ENCODE measurements at regions not wholly inside any gene's neighbourhood (a gene's known extent, or its start where the extent isn't known, plus 50 kb on each side); places are given as distances from the start of the nearest gene placed in this dataset.
A peak's percentile ranks its signal among the peaks of the same experiment; 100 is the strongest.

- ATAC-seq (no peak), DNase-seq (no peak)
- intact Hi-C loops (cut with DNase I, micrococcal nuclease): no loop called here
These were observed 52.4 kb upstream of the UPP2 start for GRCh38 chr2:158049129-158049855.

GRCh38 chr2:158048327-158048726 lies 53.3 kb upstream of the UPP2 start:
- DNase-seq (no peak), ATAC-seq (no peak)
- intact Hi-C loops (cut with DNase I, micrococcal nuclease): no loop called here

GRCh38 chr2:158047156-158047611 lies 54.5 kb upstream of the UPP2 start:
- ATAC-seq: no peak
- DNase-seq: no peak
- intact Hi-C loops (cut with DNase I, micrococcal nuclease): no loop called here

- ATAC-seq (no peak), DNase-seq (no peak)
- intact Hi-C loops (cut with DNase I, micrococcal nuclease): no loop called here
These were observed 55.4 kb upstream of the UPP2 start for GRCh38 chr2:158046121-158046880.

GRCh38 chr2:158045362-158045761 lies 56.3 kb upstream of the UPP2 start:
- peak; percentile 96 for ATAC-seq
- intact Hi-C loops (cut with DNase I, micrococcal nuclease): no loop called here
- peak in 1 of 2 donors; percentile 18 for DNase-seq

- intact Hi-C loops (cut with DNase I, micrococcal nuclease): no loop called here
- ATAC-seq (no peak), DNase-seq (no peak)
These were observed 58.3 kb upstream of the UPP2 start for GRCh38 chr2:158043181-158043948.

GRCh38 chr2:158042666-158043065 lies 59.0 kb upstream of the UPP2 start:
- intact Hi-C loops (cut with DNase I, micrococcal nuclease): no loop called here
- DNase-seq: no peak
- ATAC-seq: no peak

- intact Hi-C loops (cut with DNase I, micrococcal nuclease): no loop called here
- DNase-seq: no peak
- ATAC-seq: no peak
These were observed 59.4 kb upstream of the UPP2 start for GRCh38 chr2:158042245-158042644.

- intact Hi-C loops (cut with DNase I, micrococcal nuclease): no loop called here
- no peak for ATAC-seq
- no peak for DNase-seq
These were observed 60.3 kb upstream of the UPP2 start for GRCh38 chr2:158041400-158041799.

- intact Hi-C loops (cut with DNase I, micrococcal nuclease): loop anchor here in 1 of 2 donors (10.0 kb wide), 1 partner anchor 706 kb away; no protein-coding TSS in a partner anchor
- DNase-seq: no peak
- ATAC-seq: no peak
These were observed 62.8 kb upstream of the UPP2 start for GRCh38 chr2:158038901-158039300.

- intact Hi-C loops (cut with DNase I, micrococcal nuclease): loop anchor here in 1 of 2 donors (10.0 kb wide), 1 partner anchor 710 kb away; no protein-coding TSS in a partner anchor
- peak; percentile 31 to 40 for DNase-seq
- ATAC-seq: peak; percentile 99
These were observed 67.3 kb upstream of the UPP2 start for GRCh38 chr2:158034198-158034866.

- DNase-seq (no peak), ATAC-seq (no peak)
- intact Hi-C loops (cut with DNase I, micrococcal nuclease): loop anchor here in 1 of 2 donors (10.0 kb wide), 1 partner anchor 713 kb away; no protein-coding TSS in a partner anchor
These were observed 70.3 kb upstream of the UPP2 start for GRCh38 chr2:158031371-158031770.

GRCh38 chr2:158025255-158025996 lies 76.2 kb upstream of the UPP2 start:
- no peak for ATAC-seq
- intact Hi-C loops (cut with DNase I, micrococcal nuclease): loop anchor here in 1 of 2 donors (5.0 kb wide), 1 partner anchor 727 kb away; no protein-coding TSS in a partner anchor
- no peak for DNase-seq

GRCh38 chr2:158024288-158024898 lies 77.3 kb upstream of the UPP2 start:
- peak in 1 of 2 donors; percentile 61 for DNase-seq
- peak; percentile 65 for ATAC-seq
- intact Hi-C loops (cut with DNase I, micrococcal nuclease): no loop called here

- intact Hi-C loops (cut with DNase I, micrococcal nuclease): no loop called here
- ATAC-seq: no peak
- DNase-seq: no peak
These were observed 78.8 kb upstream of the UPP2 start for GRCh38 chr2:158022888-158023287.

- intact Hi-C loops (cut with DNase I, micrococcal nuclease): no loop called here
- DNase-seq (no peak), ATAC-seq (no peak)
These were observed 80.5 kb upstream of the UPP2 start for GRCh38 chr2:158021226-158021625.

GRCh38 chr2:158015428-158016076 lies 86.1 kb upstream of the UPP2 start:
- DNase-seq (no peak), ATAC-seq (no peak)
- intact Hi-C loops (cut with DNase I, micrococcal nuclease): loop anchor here in 1 of 2 donors (10.0 kb wide), 1 partner anchor 521 kb away; no protein-coding TSS in a partner anchor
